H9 (cell line): ENCODE measurements at regions not wholly inside any gene's neighbourhood (a gene's known extent, or its start where the extent isn't known, plus 50 kb on each side); places are given as distances from the start of the nearest gene placed in this dataset.
A peak's percentile ranks its signal among the peaks of the same experiment; 100 is the strongest.

Experiments used
- DNase-seq: peaks from one replicate; pipeline ENCODE4 v3.0.0-alpha.2; 2017
- H2AFZ ChIP-seq: one replicate; pipeline ENCODE4 v1.6.1; 2013; ENCODE audit warnings: mild to moderate bottlenecking, low read length, control low read depth, moderate library complexity
- H2AK5ac ChIP-seq: 2 replicates; pipeline ENCODE4 v1.6.1; 2013; ENCODE audit warnings: low read length, control low read depth, mixed read lengths; ENCODE audit not compliant: insufficient read length
- H2BK120ac ChIP-seq: one replicate; pipeline ENCODE4 v1.6.1; 2013; ENCODE audit warnings: low read depth, mild to moderate bottlenecking, low read length, control low read depth, inconsistent platforms; ENCODE audit not compliant: poor library complexity, severe bottlenecking
- H2BK12ac ChIP-seq: 2 replicates; pipeline ENCODE4 v1.6.1; 2013; ENCODE audit warnings: low read length, control low read depth, mixed read lengths, low read depth; ENCODE audit not compliant: insufficient read length
- H2BK15ac ChIP-seq: 2 replicates; pipeline ENCODE4 v1.6.1; 2013; ENCODE audit warnings: low read depth, low read length, control low read depth
- H2BK20ac ChIP-seq: one replicate; pipeline ENCODE4 v1.6.1; 2013; ENCODE audit warnings: low read depth, mild to moderate bottlenecking, low read length, control low read depth, inconsistent platforms; ENCODE audit not compliant: poor library complexity, severe bottlenecking
- H2BK5ac ChIP-seq: 2 replicates; pipeline ENCODE4 v1.6.1; 2013; ENCODE audit warnings: low read length, control low read depth, mixed read lengths; ENCODE audit not compliant: insufficient read length
- H3K14ac ChIP-seq: 2 replicates; pipeline ENCODE4 v1.6.1; 2013; ENCODE audit warnings: low read length, control low read depth; ENCODE audit not compliant: insufficient read depth
- H3K18ac ChIP-seq: 2 replicates; pipeline ENCODE4 v1.6.1; 2013; ENCODE audit warnings: low read depth, mild to moderate bottlenecking, mixed read lengths, low read length, control low read depth; ENCODE audit not compliant: insufficient read length
- H3K23ac ChIP-seq: 2 replicates; pipeline ENCODE4 v1.6.1; 2013; ENCODE audit warnings: low read length, control low read depth, mixed read lengths, low read depth; ENCODE audit not compliant: insufficient read length
- H3K23me2 ChIP-seq: 2 replicates; pipeline ENCODE4 v1.6.1; 2013; ENCODE audit warnings: low read depth, mild to moderate bottlenecking, mixed read lengths, low read length, control low read depth; ENCODE audit not compliant: insufficient read length, poor library complexity, severe bottlenecking
- H3K27ac ChIP-seq: 2 replicates; pipeline ENCODE4 v1.5.1; 2013; ENCODE audit warnings: low read length, control low read depth, mixed read lengths, low read depth; ENCODE audit not compliant: insufficient read length
- H3K27me3 ChIP-seq: 2 replicates; pipeline ENCODE4 v1.6.1; 2013; ENCODE audit warnings: low read length, control low read depth, inconsistent platforms; ENCODE audit not compliant: insufficient read depth
- H3K4ac ChIP-seq: 2 replicates; pipeline ENCODE4 v1.6.1; 2013; ENCODE audit warnings: low read depth, mild to moderate bottlenecking, control low read depth, inconsistent platforms, low read length, moderate library complexity
- H3K4me1 ChIP-seq: 2 replicates; pipeline ENCODE4 v1.6.1; 2013; ENCODE audit warnings: low read length, control low read depth, inconsistent platforms; ENCODE audit not compliant: insufficient read depth
- H3K4me2 ChIP-seq: 2 replicates; pipeline ENCODE4 v1.6.1; 2013; ENCODE audit warnings: low read length, control low read depth, mixed read lengths; ENCODE audit not compliant: insufficient read length, insufficient read depth
- H3K56ac ChIP-seq: 2 replicates; pipeline ENCODE4 v1.6.1; 2013; ENCODE audit warnings: low read depth, mild to moderate bottlenecking, mixed read lengths, low read length, control low read depth; ENCODE audit not compliant: insufficient read length
- H3K79me1 ChIP-seq: 2 replicates; pipeline ENCODE4 v1.6.1; 2013; ENCODE audit warnings: low read depth, mild to moderate bottlenecking, moderate library complexity, low read length, control low read depth, inconsistent platforms; ENCODE audit not compliant: insufficient read depth, poor library complexity, severe bottlenecking
- H3K79me2 ChIP-seq: 2 replicates; pipeline ENCODE4 v1.6.1; 2013; ENCODE audit warnings: low read length, control low read depth, inconsistent platforms; ENCODE audit not compliant: insufficient read depth
- H3K9ac ChIP-seq: 2 replicates; pipeline ENCODE4 v1.6.1; 2013; ENCODE audit warnings: low read length, control low read depth, mixed read lengths; ENCODE audit not compliant: insufficient read length; ENCODE audit errors: extremely low read depth
- H3K9me3 ChIP-seq: one replicate; pipeline ENCODE4 v1.6.1; 2013; ENCODE audit warnings: low read depth, low read length, inconsistent platforms; ENCODE audit not compliant: control insufficient read depth
- H3T11ph ChIP-seq: one replicate; pipeline ENCODE4 v1.6.1; 2013; ENCODE audit warnings: mild to moderate bottlenecking, low read length, control low read depth, inconsistent platforms
- H4K20me1 ChIP-seq: one replicate; pipeline ENCODE4 v1.6.1; 2013; ENCODE audit not compliant: control insufficient read depth, insufficient read length, insufficient read depth
- H4K5ac ChIP-seq: 2 replicates; pipeline ENCODE4 v1.6.1; 2013; ENCODE audit warnings: low read depth, mild to moderate bottlenecking, mixed read lengths, low read length, control low read depth; ENCODE audit not compliant: insufficient read length
- H4K8ac ChIP-seq: replicated peaks from 2 replicates; pipeline ENCODE4 v1.6.1; 2013; ENCODE audit warnings: low read length, control low read depth, mixed read lengths, low read depth; ENCODE audit not compliant: insufficient read length
- H4K91ac ChIP-seq: 2 replicates; pipeline ENCODE4 v1.6.1; 2013; ENCODE audit warnings: low read depth, mild to moderate bottlenecking, moderate library complexity, mixed read lengths, low read length, control low read depth; ENCODE audit not compliant: insufficient read length
- H3K27ac Mint-ChIP-seq, 3 experiments: 2 replicates in 2 of 3; 3 replicates in 1 of 3; pipeline ENCODE4 v1.8.0; 2020 to 2021; ENCODE audit warnings: mixed read lengths in 3 of 3, mild to moderate bottlenecking in 1 of 3, moderate library complexity in 1 of 3
- H3K27me3 Mint-ChIP-seq: 2 replicates; pipeline ENCODE4 v1.8.0; 2021; ENCODE audit warnings: low read depth, mild to moderate bottlenecking, moderate library complexity, mixed read lengths
- H3K36me3 Mint-ChIP-seq, 3 experiments: 2 replicates in 2 of 3; 3 replicates in 1 of 3; pipeline ENCODE4 v1.8.0; 2020 to 2021; ENCODE audit warnings: low read depth in 3 of 3, mixed read lengths in 3 of 3; ENCODE audit not compliant: insufficient read depth in 1 of 3
- H3K4me1 Mint-ChIP-seq, 2 experiments: 2 replicates each; pipeline ENCODE4 v1.8.0; 2020; ENCODE audit warnings: mixed read lengths in 2 of 2
- H3K4me3 Mint-ChIP-seq, 2 experiments: 2 replicates in 1 of 2; 3 replicates in 1 of 2; pipeline ENCODE4 v1.8.0; 2020 to 2021; ENCODE audit warnings: mild to moderate bottlenecking in 2 of 2, mixed read lengths in 2 of 2, moderate library complexity in 1 of 2
- H3K9me3 Mint-ChIP-seq, 2 experiments: 2 replicates in 1 of 2; 3 replicates in 1 of 2; pipeline ENCODE4 v1.8.0; 2020; ENCODE audit warnings: mild to moderate bottlenecking in 2 of 2, mixed read lengths in 2 of 2, moderate library complexity in 1 of 2
- CTCF ChIP-seq: fragments of 200-600 bp; sonication (generic); conservative IDR thresholded peaks from 3 replicates; pipeline ENCODE4 v1.8.0; 2021; ENCODE audit warnings: antibody characterized with exemption, mild to moderate bottlenecking
- WGBS: extraction: QIAGEN DNeasy Blood & Tissue Kit; methylation state at CpG from one replicate; pipeline ENCODE4 v1.1.7; 2013; ENCODE audit warnings: missing lambda C conversion rate, low lambda C conversion rate, mixed read lengths; ENCODE audit not compliant: insufficient read length; ENCODE audit errors: extremely low coverage; 5-methylcytosine and 5-hydroxymethylcytosine counted together

GRCh38 chr15:92316586-92317295 lies 76.9 kb upstream of the ST8SIA2 start:
- Histone ChIP-seq H3K4me2 (no peak overlapping the region), H3K23ac (no peak overlapping the region), H3K27ac (no peak overlapping the region), H4K20me1 (no peaks in the 10 kb centered on the region), H3K9ac (no peak overlapping the region), H3K79me1 (no peaks in the 10 kb centered on the region), H2BK15ac (no peak overlapping the region), H3T11ph (no peak overlapping the region), H4K91ac (no peak overlapping the region), H3K4ac (no peak overlapping the region), H3K18ac (no peak overlapping the region), H3K4me1 (no peaks in the 10 kb centered on the region), H4K8ac (no peak overlapping the region), H3K56ac (no peak overlapping the region), H3K9me3 (no peaks in the 10 kb centered on the region), H2AK5ac (no peak overlapping the region), H2AFZ (no peak overlapping the region), H2BK20ac (no peak overlapping the region), H3K14ac (no peak overlapping the region), H4K5ac (no peak overlapping the region), H2BK12ac (no peak overlapping the region), H3K27me3 (no peaks in the 10 kb centered on the region), H2BK5ac (no peak overlapping the region), H3K23me2 (no peaks in the 10 kb centered on the region), H3K79me2 (no peaks in the 10 kb centered on the region), H2BK120ac (no peak overlapping the region)
- peak; percentile 17; the same call in 1 of the 3 replicates for TF ChIP-seq CTCF
- Mint-ChIP-seq H3K36me3 (no peaks in the 10 kb centered on the region; a peak in 1 of 7 replicates), H3K4me3 (no peak overlapping the region), H3K4me1 (peaks cover under 1% of the 10 kb centered on the region in 2 experiments; a peak in 3 of 4 replicates), H3K9me3 (no peaks in the 10 kb centered on the region), H3K27me3 (peaks cover 3% of the 10 kb centered on the region), H3K27ac (no peak overlapping the region)
- no CpG with 5 or more reads among the region's 14 CpGs for whole genome bisulfite sequencing
- no peak for DNase-seq
